MM.1S (cell line): ENCODE measurements at regions not wholly inside any gene's neighbourhood (a gene's known extent, or its start where the extent isn't known, plus 50 kb on each side); places are given as distances from the start of the nearest gene placed in this dataset.

Source experiments
- DNase-seq: peaks from one replicate; pipeline ENCODE4 v3.0.0-alpha.2; 2015
- H2AFZ ChIP-seq: fragments of 300-600 bp; sonication (generic); 2 replicates; pipeline ENCODE4 v1.6.0; 2016; ENCODE audit warnings: antibody characterized with exemption, low read length
- H3F3A ChIP-seq: fragments of 300-600 bp; sonication (generic); 2 replicates; pipeline ENCODE4 v1.6.1; 2016; ENCODE audit warnings: mild to moderate bottlenecking, antibody characterized with exemption, low read length, moderate library complexity, mixed read lengths; ENCODE audit not compliant: insufficient read depth
- H3K27ac ChIP-seq: fragments of 300-600 bp; sonication (generic); 2 replicates; pipeline ENCODE4 v1.5.1; 2016; ENCODE audit warnings: mild to moderate bottlenecking, low read length
- H3K27me3 ChIP-seq: fragments of 300-600 bp; sonication (generic); replicated peaks from 2 replicates; pipeline ENCODE4 v1.6.0; 2016; ENCODE audit warnings: low read length; ENCODE audit not compliant: insufficient read depth
- H3K36me3 ChIP-seq: fragments of 300-600 bp; sonication (generic); replicated peaks from 2 replicates; pipeline ENCODE4 v1.6.1; 2016; ENCODE audit warnings: mild to moderate bottlenecking, low read length, mixed read lengths; ENCODE audit not compliant: insufficient read depth
- H3K4me1 ChIP-seq: fragments of 300-600 bp; sonication (generic); 2 replicates; pipeline ENCODE4 v1.6.1; 2016; ENCODE audit warnings: low read length, mixed read lengths
- H3K4me2 ChIP-seq: fragments of 300-600 bp; sonication (generic); 2 replicates; pipeline ENCODE4 v1.6.0; 2016; ENCODE audit warnings: low read depth, low read length
- H3K4me3 ChIP-seq: fragments of 300-600 bp; sonication (generic); 2 replicates; pipeline ENCODE4 v1.5.1; 2016; ENCODE audit warnings: low read length, mixed read lengths
- H3K79me2 ChIP-seq: fragments of 300-600 bp; sonication (generic); 2 replicates; pipeline ENCODE4 v1.6.1; 2016; ENCODE audit warnings: mixed run types, low read length, mixed read lengths
- H3K9ac ChIP-seq: fragments of 300-600 bp; sonication (generic); 2 replicates; pipeline ENCODE4 v1.6.1; 2016; ENCODE audit warnings: low read length, mixed read lengths
- H3K9me2 ChIP-seq: fragments of 300-600 bp; sonication (generic); replicated peaks from 2 replicates; pipeline ENCODE4 v1.6.1; 2016; ENCODE audit warnings: mild to moderate bottlenecking, low read length, mixed read lengths; ENCODE audit not compliant: insufficient read depth
- H3K9me3 ChIP-seq: fragments of 300-600 bp; sonication (generic); replicated peaks from 2 replicates; pipeline ENCODE4 v1.6.1; 2016; ENCODE audit warnings: mild to moderate bottlenecking, low read length, mixed read lengths; ENCODE audit not compliant: insufficient read depth
- H4K20me1 ChIP-seq: fragments of 300-600 bp; sonication (generic); 2 replicates; pipeline ENCODE4 v1.6.1; 2016; ENCODE audit warnings: mild to moderate bottlenecking, low read length, moderate library complexity, mixed read lengths; ENCODE audit not compliant: insufficient read depth
- EZH2 ChIP-seq: fragments of 300-600 bp; sonication (generic); optimal IDR thresholded peaks from 2 replicates; pipeline ENCODE3; 2017; ENCODE audit warnings: low read depth, mild to moderate bottlenecking, antibody characterized with exemption, low read length, mixed read lengths
- EZH2phosphoT487 ChIP-seq: fragments of 300-600 bp; sonication (generic); IDR thresholded peaks from 2 replicates; pipeline ENCODE4 v1.6.1; 2018; ENCODE audit warnings: antibody characterized with exemption, low read length
- TF ChIP-seq, protein P1 (sequence below): fragments of 300-600 bp; sonication (generic); IDR thresholded peaks from 2 replicates; pipeline ENCODE4 v1.5.1; 2016; ENCODE audit warnings: antibody characterized with exemption, low read length, mixed read lengths

DNA sequence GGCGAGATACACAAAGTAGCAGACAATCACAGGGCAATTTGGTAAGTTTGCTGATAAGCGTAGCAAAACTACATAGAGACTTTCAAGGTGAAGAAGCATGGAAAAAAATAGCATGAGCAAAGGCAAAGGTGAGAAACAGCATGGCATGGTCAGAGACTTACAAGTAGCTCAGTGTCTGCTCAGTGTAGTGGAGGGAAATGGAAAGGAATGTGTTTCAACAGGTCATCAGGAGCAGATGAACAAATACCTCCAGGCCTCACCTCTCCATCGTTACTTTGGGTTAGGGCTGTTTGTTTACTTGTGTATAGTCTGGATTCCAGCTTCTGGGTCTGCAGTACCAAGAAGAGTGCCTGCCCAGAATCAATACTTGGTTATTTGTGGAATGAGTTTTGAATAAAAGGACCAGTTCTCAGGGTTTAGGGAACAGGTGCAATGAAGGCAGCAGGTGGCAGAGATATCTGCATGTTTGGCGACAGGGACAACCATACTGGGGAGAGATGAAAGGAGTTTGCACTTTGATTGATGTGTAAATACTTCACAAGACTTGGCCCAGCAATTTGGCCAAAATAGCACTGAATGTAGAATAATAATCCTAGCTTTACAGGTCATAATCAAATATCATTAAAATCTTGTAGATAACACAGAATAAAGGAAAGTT is 97.0 kb upstream of the FGGY start:
- DNase-seq, result no peak

DNA sequence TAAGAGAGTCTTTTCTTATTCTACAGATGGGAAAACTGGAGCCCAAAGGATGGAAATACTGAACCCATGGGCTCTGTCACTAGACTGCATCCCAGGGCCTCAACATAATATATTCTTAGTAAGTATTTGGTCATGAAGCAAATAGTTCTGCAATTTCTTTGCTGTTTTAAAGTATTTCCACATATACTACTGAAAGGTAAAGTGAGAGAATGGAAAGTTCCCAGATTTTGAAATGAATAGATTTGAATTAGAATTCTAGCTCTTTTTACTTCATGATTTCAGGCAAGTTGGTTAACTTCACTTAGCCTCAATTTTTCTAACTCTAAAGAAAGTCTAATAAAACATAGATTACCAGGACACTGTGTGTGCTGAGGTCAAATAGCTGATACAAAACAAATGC is 95.6 kb upstream of the FGGY start:
- H2AFZ ChIP-seq, result no peak overlapping the region
- H3K36me3 ChIP-seq, result no peaks in the 10 kb centered on the region

More for the DNA sequence above, 97.0 kb upstream of the FGGY start:
- TF ChIP-seq EZH2phosphoT487, result no peak
- TF ChIP-seq, protein P1, sequence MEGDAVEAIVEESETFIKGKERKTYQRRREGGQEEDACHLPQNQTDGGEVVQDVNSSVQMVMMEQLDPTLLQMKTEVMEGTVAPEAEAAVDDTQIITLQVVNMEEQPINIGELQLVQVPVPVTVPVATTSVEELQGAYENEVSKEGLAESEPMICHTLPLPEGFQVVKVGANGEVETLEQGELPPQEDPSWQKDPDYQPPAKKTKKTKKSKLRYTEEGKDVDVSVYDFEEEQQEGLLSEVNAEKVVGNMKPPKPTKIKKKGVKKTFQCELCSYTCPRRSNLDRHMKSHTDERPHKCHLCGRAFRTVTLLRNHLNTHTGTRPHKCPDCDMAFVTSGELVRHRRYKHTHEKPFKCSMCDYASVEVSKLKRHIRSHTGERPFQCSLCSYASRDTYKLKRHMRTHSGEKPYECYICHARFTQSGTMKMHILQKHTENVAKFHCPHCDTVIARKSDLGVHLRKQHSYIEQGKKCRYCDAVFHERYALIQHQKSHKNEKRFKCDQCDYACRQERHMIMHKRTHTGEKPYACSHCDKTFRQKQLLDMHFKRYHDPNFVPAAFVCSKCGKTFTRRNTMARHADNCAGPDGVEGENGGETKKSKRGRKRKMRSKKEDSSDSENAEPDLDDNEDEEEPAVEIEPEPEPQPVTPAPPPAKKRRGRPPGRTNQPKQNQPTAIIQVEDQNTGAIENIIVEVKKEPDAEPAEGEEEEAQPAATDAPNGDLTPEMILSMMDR, result no peak
- TF ChIP-seq EZH2, result no peak
- Histone ChIP-seq H3K79me2 (no peaks in the 10 kb centered on the region), H3K4me1 (no peaks in the 10 kb centered on the region), H3K4me3 (no peak overlapping the region), H3K9me3 (no peaks in the 10 kb centered on the region), H3K9me2 (no peaks in the 10 kb centered on the region), H4K20me1 (no peaks in the 10 kb centered on the region), H3K36me3 (no peaks in the 10 kb centered on the region), H3K27ac (no peak overlapping the region), H3K4me2 (no peak overlapping the region), H3K9ac (no peak overlapping the region), H3K27me3 (no peaks in the 10 kb centered on the region), H2AFZ (no peak overlapping the region), H3F3A (no peaks in the 10 kb centered on the region)

DNA sequence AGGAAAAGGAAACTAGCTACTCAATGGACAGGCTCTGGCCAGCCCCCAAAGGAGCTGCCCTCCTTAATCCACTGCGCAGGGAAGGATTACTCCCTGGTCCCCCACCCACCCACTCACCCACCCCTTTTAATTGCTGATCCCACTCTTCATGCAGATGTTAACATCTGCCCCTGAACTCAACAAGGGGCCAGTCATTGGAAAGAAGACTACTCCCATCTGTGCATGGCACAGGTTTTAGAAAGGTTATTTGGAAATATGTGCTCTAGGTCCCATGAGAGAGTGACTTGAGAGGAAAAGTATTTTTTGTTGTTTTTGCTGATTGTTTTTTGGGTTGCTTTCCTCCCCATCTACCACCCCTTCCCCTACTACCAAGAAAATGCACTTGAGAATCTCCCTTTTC is 94.4 kb upstream of the FGGY start:
- Histone ChIP-seq H3K4me3 (no peak overlapping the region), H3K27ac (no peak overlapping the region), H3F3A (no peaks in the 10 kb centered on the region), H3K79me2 (no peaks in the 10 kb centered on the region), H4K20me1 (no peaks in the 10 kb centered on the region), H3K4me1 (no peaks in the 10 kb centered on the region), H3K9me3 (no peaks in the 10 kb centered on the region), H3K27me3 (no peaks in the 10 kb centered on the region), H3K36me3 (no peaks in the 10 kb centered on the region), H2AFZ (no peak overlapping the region), H3K4me2 (no peak overlapping the region), H3K9me2 (no peaks in the 10 kb centered on the region), H3K9ac (no peak overlapping the region)
- TF ChIP-seq, protein P1, result no peak
- TF ChIP-seq EZH2phosphoT487 (no peak), EZH2 (no peak)
- no peak for DNase-seq

More for the DNA sequence above, 95.6 kb upstream of the FGGY start:
- no peak for DNase-seq
- no peaks in the 10 kb centered on the region for H3F3A ChIP-seq
- no peak overlapping the region for H3K9ac ChIP-seq
- H3K4me2 ChIP-seq, result no peak overlapping the region
- H3K4me1 ChIP-seq, result no peaks in the 10 kb centered on the region
- no peaks in the 10 kb centered on the region for H3K79me2 ChIP-seq
- H3K9me2 ChIP-seq, result no peaks in the 10 kb centered on the region
- no peak overlapping the region for H3K4me3 ChIP-seq
- H3K9me3 ChIP-seq, result no peaks in the 10 kb centered on the region
- no peaks in the 10 kb centered on the region for H4K20me1 ChIP-seq
- no peak overlapping the region for H3K27ac ChIP-seq
- H3K27me3 ChIP-seq, result no peaks in the 10 kb centered on the region
- TF ChIP-seq EZH2 (no peak), EZH2phosphoT487 (no peak)
- TF ChIP-seq, protein P1, result no peak
